Esophagus squamous epithelium (tissue), 5 donors: ENCODE measurements at regions not wholly inside any gene's neighbourhood (a gene's known extent, or its start where the extent isn't known, plus 50 kb on each side); places are given as distances from the start of the nearest gene placed in this dataset.

Experiments used
- DNase-seq: peaks from one replicate; lab custom pipeline; 2025; lab: John Stamatoyannopoulos, UW
- H3K27ac ChIP-seq, 4 donors: fragments of 200-600 bp; sonication (generic); one replicate each; pipeline ENCODE4 v1.5.1; 2016 to 2019; ENCODE audit warnings: mild to moderate bottlenecking in 1 of 4
- H3K27me3 ChIP-seq, 4 donors: fragments of 200-600 bp; sonication (generic); 1 replicate in 3 of 4; 2 replicates in 1 of 4; pipeline versions ENCODE4 v1.5.1 to v1.6.0; 2017 to 2021; ENCODE audit warnings: antibody characterized with exemption in 1 of 4
- H3K36me3 ChIP-seq, 3 donors: fragments of 200-600 bp; sonication (generic); one replicate each; pipeline ENCODE4 v1.5.1; 2016 to 2019
- H3K4me1 ChIP-seq, 3 donors: fragments of 200-600 bp; sonication (generic); one replicate each; pipeline ENCODE4 v1.5.1; 2017 to 2019
- H3K4me3 ChIP-seq, 4 donors: fragments of 200-600 bp; sonication (generic); 1 replicate in 3 of 4; 2 replicates in 1 of 4; pipeline ENCODE4 v1.5.1; 2016 to 2019; ENCODE audit warnings: mild to moderate bottlenecking in 2 of 4, moderate library complexity in 1 of 4
- H3K9me3 ChIP-seq, 3 donors: fragments of 200-600 bp; sonication (generic); one replicate each; pipeline ENCODE4 v1.5.1; 2016 to 2019
- CTCF ChIP-seq, 6 experiments: fragments of 450-650 bp in 4 of 6; fragments of 200-600 bp in 2 of 6; sonication (generic) in 2 of 6; IDR thresholded peaks; one replicate each; pipeline ENCODE4 v1.5.1; 2016 to 2019; ENCODE audit warnings: antibody characterized with exemption in 6 of 6, mild to moderate bottlenecking in 4 of 6, moderate library complexity in 4 of 6
- POLR2A ChIP-seq, 4 donors: fragments of 450-650 bp; IDR thresholded peaks; one replicate each; pipeline ENCODE4 v1.6.1; 2017; ENCODE audit warnings: antibody characterized with exemption in 4 of 4, mild to moderate bottlenecking in 4 of 4, moderate library complexity in 3 of 4
- WGBS, 2 donors: methylation state at CpG; one replicate each; pipeline ENCODE4 v1.1.5; 2018; 5-methylcytosine and 5-hydroxymethylcytosine counted together
- intact Hi-C: fragments of 100-400 bp; cut with DNase I; formaldehyde crosslinking; loops from one replicate; pipeline ENCODE4 v1.15.0; 2022
- donor health status: DM: yes; HTN: yes; CAD: no.

DNA sequence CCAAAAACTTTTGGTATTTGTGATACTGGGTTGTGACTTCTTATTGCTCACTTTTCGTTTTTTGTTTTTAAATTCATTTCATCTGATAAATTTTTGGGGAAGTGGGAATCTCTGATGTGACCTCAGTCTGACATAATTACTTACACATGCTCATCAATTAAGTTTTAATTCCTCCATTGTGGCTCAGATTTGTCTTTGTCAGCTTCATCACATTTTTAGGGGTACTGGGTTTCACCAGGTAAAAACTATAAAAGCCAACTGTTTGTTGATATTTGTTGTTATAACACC is 425.3 kb upstream of the TGFBR2 start:
- 36 to 47% methylated on average over 1 of the region's 1 CpG for WGBS, 2 donors
- DNase-seq: no peak
- Histone ChIP-seq H3K9me3 (no peaks in the 10 kb centered on the region), H3K27ac (no peak overlapping the region), H3K4me1 (no peaks in the 10 kb centered on the region), H3K4me3 (no peak overlapping the region), H3K36me3 (no peaks in the 10 kb centered on the region), H3K27me3 (peaks cover 0 to under 1% (median 0%) of the 10 kb centered on the region in 4 donors)
- intact Hi-C loops: loop anchor here (10.0 kb wide), 1 partner anchor 514 kb away; no protein-coding TSS in a partner anchor
- TF ChIP-seq CTCF (IDR thresholded peaks at IDR 0.05) (no peak), POLR2A (IDR thresholded peaks at IDR 0.05) (no peak)

DNA sequence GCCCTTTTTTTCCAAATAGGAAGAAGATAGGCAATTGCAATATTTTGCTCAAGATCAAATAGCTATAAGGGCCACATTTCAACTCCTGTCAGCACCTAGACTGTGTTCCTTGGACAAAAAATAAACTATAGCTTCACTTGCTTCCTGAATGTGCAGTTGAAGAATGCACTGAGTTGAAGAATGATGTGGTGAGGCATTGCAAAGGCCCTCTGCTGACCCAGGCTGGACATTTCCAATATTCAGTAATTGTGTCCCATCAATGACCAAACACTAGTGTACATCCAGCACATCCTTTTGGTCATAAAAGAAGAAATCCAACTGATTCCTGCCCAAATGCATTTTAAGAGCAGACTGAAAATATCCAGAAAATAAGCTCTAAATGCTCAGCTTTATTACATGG is 424.8 kb upstream of the TGFBR2 start:
- no peak for TF ChIP-seq POLR2A (IDR thresholded peaks at IDR 0.05)
- no peak for TF ChIP-seq CTCF (IDR thresholded peaks at IDR 0.05)
- intact Hi-C loops: loop anchor here (10.0 kb wide), 1 partner anchor 513 kb away; no protein-coding TSS in a partner anchor
- no peak overlapping the region for H3K27ac ChIP-seq

DNA sequence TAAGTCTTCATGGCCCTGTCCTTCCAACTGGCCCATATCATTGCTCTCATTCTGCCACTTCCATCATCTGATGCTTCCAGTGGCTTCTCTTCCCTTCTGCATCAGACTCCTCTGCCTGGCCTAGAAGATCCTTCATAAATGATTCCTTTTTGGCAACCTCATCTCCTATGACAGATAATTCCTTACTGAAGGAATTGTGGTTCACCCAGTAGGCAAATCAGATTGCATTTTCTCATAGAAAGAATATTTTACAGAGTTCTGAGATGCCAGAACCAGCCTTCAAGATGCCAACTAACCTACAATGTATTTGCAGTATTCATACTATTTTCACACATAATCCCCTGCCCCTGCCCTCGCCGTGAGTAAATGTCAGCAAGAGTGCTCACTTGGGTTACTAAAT is 423.0 kb upstream of the TGFBR2 start:
- no peak for DNase-seq
- no peaks in the 10 kb centered on the region for H3K9me3 ChIP-seq
- no peaks in the 10 kb centered on the region for H3K4me1 ChIP-seq
- 75 to 93% methylated on average over 2 of the region's 2 CpGs for WGBS, 2 donors
- H3K36me3 ChIP-seq: no peaks in the 10 kb centered on the region
- peaks cover 0 to 5% (median 0%) of the 10 kb centered on the region in 4 donors for H3K27me3 ChIP-seq
- no peak overlapping the region for H3K4me3 ChIP-seq
- no peak overlapping the region for H3K27ac ChIP-seq
- no peak for TF ChIP-seq CTCF (IDR thresholded peaks at IDR 0.05)
- TF ChIP-seq POLR2A (IDR thresholded peaks at IDR 0.05): no peak
- intact Hi-C loops: loop anchor here (10.0 kb wide), 1 partner anchor 511 kb away; no protein-coding TSS in a partner anchor

More for the DNA sequence above, 424.8 kb upstream of the TGFBR2 start:
- DNase-seq: no peak
- no peaks in the 10 kb centered on the region for H3K36me3 ChIP-seq
- no peak overlapping the region for H3K4me3 ChIP-seq
- H3K27me3 ChIP-seq: peaks cover 0 to 5% (median 0%) of the 10 kb centered on the region in 4 donors
- H3K4me1 ChIP-seq: no peaks in the 10 kb centered on the region
- no peaks in the 10 kb centered on the region for H3K9me3 ChIP-seq

DNA sequence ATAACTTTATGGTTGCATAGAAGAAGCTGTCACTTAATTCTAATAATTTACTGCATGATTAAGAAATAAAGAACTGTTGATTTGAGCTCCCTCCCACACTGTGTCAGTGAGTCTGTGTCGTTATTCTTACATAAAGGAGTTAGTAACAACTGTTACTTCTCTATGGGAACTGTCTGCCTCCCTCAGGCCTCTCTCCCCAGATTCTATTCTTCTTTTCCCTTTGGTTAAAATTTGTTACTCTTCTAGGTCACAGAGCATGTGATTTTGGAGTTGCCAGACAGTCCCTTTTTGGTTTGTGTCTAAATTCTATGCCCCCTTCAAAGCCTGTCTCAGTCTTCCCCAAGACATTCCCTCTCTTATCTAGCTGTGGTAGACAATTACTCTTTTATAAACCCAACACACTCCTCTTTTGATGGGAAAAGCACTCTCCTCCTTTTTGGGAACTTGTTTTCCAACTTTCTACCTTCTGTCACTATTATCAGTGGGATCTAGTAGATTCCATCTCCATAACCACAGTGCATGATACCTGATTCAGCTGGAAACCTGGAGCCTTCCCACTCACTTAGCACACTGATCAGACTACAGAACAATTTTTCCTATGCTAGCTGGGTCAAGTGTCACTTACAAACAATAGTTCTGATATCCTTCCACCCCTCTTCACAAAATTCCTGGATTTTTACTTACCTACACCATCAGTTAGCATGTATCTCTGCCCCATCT is 422.1 kb upstream of the TGFBR2 start:
- H3K9me3 ChIP-seq: no peaks in the 10 kb centered on the region
- H3K4me1 ChIP-seq: peaks cover 0 to 8% (median 0%) of the 10 kb centered on the region in 3 donors
- no peak for DNase-seq
- intact Hi-C loops: loop anchor here (10.0 kb wide), 1 partner anchor 511 kb away; no protein-coding TSS in a partner anchor
- 47 to 60% methylated on average over 1 of the region's 1 CpG for WGBS, 2 donors
- peaks cover 0 to 5% (median 0%) of the 10 kb centered on the region in 4 donors for H3K27me3 ChIP-seq
- H3K4me3 ChIP-seq: no peak overlapping the region
- H3K27ac ChIP-seq: no peak overlapping the region
- TF ChIP-seq POLR2A (IDR thresholded peaks at IDR 0.05) (no peak), CTCF (IDR thresholded peaks at IDR 0.05) (no peak)
- H3K36me3 ChIP-seq: no peaks in the 10 kb centered on the region

GRCh38 chr3:30185872-30186271 is 420.5 kb upstream of the TGFBR2 start:
- H3K9me3 ChIP-seq: no peaks in the 10 kb centered on the region
- intact Hi-C loops: loop anchor here (10.0 kb wide), 1 partner anchor 509 kb away; no protein-coding TSS in a partner anchor
- no peak for DNase-seq
- H3K27ac ChIP-seq: no peak overlapping the region
- H3K4me3 ChIP-seq: no peak overlapping the region
- peaks cover 0 to 5% (median 0%) of the 10 kb centered on the region in 4 donors for H3K27me3 ChIP-seq
- H3K36me3 ChIP-seq: no peaks in the 10 kb centered on the region
- TF ChIP-seq POLR2A (IDR thresholded peaks at IDR 0.05) (no peak), CTCF (IDR thresholded peaks at IDR 0.05) (no peak)
- peaks cover 0 to 11% (median 0%) of the 10 kb centered on the region in 3 donors for H3K4me1 ChIP-seq
